ENCODE measurements at regions not wholly inside any gene's neighbourhood (a gene's known extent, or its start where the extent isn't known, plus 50 kb on each side); places are given as distances from the start of the nearest gene placed in this dataset.

DNA sequence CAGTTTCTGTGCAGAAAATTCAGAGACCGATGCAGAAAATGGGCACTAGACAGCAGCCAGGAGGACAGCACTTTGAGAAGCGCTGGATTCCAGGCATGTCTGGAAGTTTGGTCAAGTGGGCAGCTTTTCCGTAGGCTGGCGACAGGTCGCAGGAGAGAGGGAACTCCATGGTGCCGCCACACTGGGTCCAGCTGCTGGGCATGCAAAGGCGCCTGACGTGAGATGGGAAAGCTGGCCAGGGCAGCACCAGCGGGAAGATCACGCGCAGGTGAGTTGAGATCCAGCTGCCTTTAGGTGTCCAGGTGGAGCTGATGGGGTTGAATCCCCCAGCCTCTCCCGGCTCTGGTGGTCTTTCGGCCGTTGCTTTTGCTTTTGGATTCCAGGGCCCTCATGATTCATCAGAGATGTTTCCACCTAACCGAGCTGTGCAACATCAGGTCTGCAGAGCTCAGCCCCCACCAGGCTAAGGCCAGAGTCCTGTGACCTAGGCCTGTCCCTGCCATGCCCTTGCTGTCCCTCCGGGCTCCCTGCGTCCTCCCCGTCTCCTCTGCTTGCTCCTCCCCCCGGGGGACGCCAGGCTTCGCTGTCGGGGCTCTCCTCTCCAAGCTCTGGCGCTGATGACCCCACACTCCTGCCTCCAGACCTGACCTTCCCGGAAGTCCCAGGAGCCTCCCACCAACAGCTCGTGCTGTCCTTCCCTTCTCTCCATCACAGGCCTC, 1001.7 kb downstream of the BRD1 start:
- Histone ChIP-seq H3K9me3 (replicated peaks; ENCODE audit: insufficient read depth, low read length) (no peaks in the 10 kb centered on the region), H3K79me2 (ENCODE audit: low read length) (no peaks in the 10 kb centered on the region), H3K4me3 (ENCODE audit: low read length) (no peak overlapping the region), H3K9me2 (replicated peaks; ENCODE audit: insufficient read depth, low read length) (no peaks in the 10 kb centered on the region), H3K27ac (ENCODE audit: low read length) (no peak overlapping the region), H2AFZ (ENCODE audit: low read length) (no peak overlapping the region), H3K36me3 (replicated peaks; ENCODE audit: insufficient read depth, low read length) (no peaks in the 10 kb centered on the region), H4K20me1 (ENCODE audit: insufficient read depth, low read length) (no peaks in the 10 kb centered on the region), H3K9ac (ENCODE audit: low read length) (no peak overlapping the region), H3K4me1 (ENCODE audit: low read length) (no peaks in the 10 kb centered on the region), H3F3A (ENCODE audit: insufficient read depth, low read length) (no peaks in the 10 kb centered on the region), H3K4me2 (ENCODE audit: low read depth, low read length) (no peak overlapping the region), H3K27me3 (replicated peaks; ENCODE audit: insufficient read depth, low read length) (no peaks in the 10 kb centered on the region)
- TF ChIP-seq EZH2phosphoT487 (IDR thresholded peaks at IDR 0.05; ENCODE audit: low read length) = no peak
- TF ChIP-seq, protein P1, sequence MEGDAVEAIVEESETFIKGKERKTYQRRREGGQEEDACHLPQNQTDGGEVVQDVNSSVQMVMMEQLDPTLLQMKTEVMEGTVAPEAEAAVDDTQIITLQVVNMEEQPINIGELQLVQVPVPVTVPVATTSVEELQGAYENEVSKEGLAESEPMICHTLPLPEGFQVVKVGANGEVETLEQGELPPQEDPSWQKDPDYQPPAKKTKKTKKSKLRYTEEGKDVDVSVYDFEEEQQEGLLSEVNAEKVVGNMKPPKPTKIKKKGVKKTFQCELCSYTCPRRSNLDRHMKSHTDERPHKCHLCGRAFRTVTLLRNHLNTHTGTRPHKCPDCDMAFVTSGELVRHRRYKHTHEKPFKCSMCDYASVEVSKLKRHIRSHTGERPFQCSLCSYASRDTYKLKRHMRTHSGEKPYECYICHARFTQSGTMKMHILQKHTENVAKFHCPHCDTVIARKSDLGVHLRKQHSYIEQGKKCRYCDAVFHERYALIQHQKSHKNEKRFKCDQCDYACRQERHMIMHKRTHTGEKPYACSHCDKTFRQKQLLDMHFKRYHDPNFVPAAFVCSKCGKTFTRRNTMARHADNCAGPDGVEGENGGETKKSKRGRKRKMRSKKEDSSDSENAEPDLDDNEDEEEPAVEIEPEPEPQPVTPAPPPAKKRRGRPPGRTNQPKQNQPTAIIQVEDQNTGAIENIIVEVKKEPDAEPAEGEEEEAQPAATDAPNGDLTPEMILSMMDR (IDR thresholded peaks at IDR 0.05; ENCODE audit: low read length) = no peak
- no peak for TF ChIP-seq EZH2 (optimal IDR thresholded peaks at IDR 0.05; ENCODE audit: low read depth, low read length)
- DNase-seq = no peak

DNA sequence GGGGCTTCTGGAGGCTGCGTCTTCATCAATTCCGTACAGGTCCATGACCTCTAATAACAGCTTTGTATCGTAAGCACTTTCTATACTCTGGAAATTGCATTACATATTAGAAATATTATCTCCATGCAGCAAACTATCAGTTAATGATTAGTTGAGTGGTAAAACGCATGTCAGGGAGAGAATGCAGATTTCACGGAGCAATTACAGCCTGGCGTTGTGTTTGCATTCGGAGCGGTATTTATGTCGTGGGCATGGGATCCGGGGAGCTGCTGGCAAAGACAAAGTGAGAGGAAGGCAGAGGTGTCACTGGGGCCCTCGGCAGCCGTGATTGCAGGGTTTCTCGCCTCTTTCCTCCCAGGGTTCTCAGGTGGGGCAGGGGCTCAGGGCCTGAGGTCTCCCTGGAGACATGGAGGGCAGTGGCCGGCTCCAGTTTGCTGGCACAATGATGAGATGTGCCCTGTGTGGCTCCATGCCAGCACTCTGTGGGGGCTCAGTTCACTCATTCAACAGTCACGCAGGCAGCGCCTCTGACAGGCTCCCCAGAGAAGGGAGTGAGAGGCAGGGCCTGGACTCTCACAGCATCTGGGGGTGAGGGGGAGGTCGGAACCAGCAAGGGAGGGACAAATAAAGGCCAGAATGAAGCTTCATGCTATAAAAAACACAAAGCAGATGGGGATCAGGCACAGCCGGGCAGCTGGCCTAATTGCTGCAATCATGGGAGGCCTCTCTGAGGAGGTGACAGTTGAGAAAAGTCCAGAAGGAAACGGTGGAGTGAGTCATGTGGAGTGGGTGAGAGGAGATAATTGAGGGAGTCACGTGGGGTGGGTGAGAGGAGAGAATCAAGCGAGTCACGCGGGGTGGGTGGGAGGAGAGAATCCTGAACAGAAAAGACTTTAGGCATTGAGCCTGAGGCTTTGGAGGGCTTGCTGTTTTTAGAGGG, 1002.7 kb downstream of the BRD1 start:
- Histone ChIP-seq H3K9me2 (replicated peaks; ENCODE audit: insufficient read depth, low read length) (no peaks in the 10 kb centered on the region), H3K36me3 (replicated peaks; ENCODE audit: insufficient read depth, low read length) (no peaks in the 10 kb centered on the region), H3K79me2 (ENCODE audit: low read length) (no peaks in the 10 kb centered on the region), H3F3A (ENCODE audit: insufficient read depth, low read length) (no peaks in the 10 kb centered on the region), H3K9ac (ENCODE audit: low read length) (no peak overlapping the region), H3K27ac (ENCODE audit: low read length) (no peak overlapping the region), H3K4me3 (ENCODE audit: low read length) (no peak overlapping the region), H3K27me3 (replicated peaks; ENCODE audit: insufficient read depth, low read length) (no peaks in the 10 kb centered on the region), H3K4me1 (ENCODE audit: low read length) (no peaks in the 10 kb centered on the region), H3K4me2 (ENCODE audit: low read depth, low read length) (no peak overlapping the region), H3K9me3 (replicated peaks; ENCODE audit: insufficient read depth, low read length) (no peaks in the 10 kb centered on the region), H2AFZ (ENCODE audit: low read length) (no peak overlapping the region), H4K20me1 (ENCODE audit: insufficient read depth, low read length) (no peaks in the 10 kb centered on the region)
- no peak for TF ChIP-seq EZH2phosphoT487 (IDR thresholded peaks at IDR 0.05; ENCODE audit: low read length)
- no peak for TF ChIP-seq EZH2 (optimal IDR thresholded peaks at IDR 0.05; ENCODE audit: low read depth, low read length)
- no peak for DNase-seq

GRCh38 chr22:48823941-48824340, 1003.7 kb downstream of the BRD1 start:
- TF ChIP-seq, protein P1 (IDR thresholded peaks at IDR 0.05; ENCODE audit: low read length) = no peak
- no peak for TF ChIP-seq EZH2 (optimal IDR thresholded peaks at IDR 0.05; ENCODE audit: low read depth, low read length)
- no peak for TF ChIP-seq EZH2phosphoT487 (IDR thresholded peaks at IDR 0.05; ENCODE audit: low read length)
- Histone ChIP-seq H3K27me3 (replicated peaks; ENCODE audit: insufficient read depth, low read length) (no peaks in the 10 kb centered on the region), H3K9me3 (replicated peaks; ENCODE audit: insufficient read depth, low read length) (no peaks in the 10 kb centered on the region)

More at GRCh38 chr22:48823941-48824340, 1003.7 kb downstream of the BRD1 start:
- no peaks in the 10 kb centered on the region for H3K4me1 ChIP-seq (ENCODE audit: low read length)
- H3K79me2 ChIP-seq (ENCODE audit: low read length) = no peaks in the 10 kb centered on the region
- H3K9ac ChIP-seq (ENCODE audit: low read length) = no peak overlapping the region
- H4K20me1 ChIP-seq (ENCODE audit: insufficient read depth, low read length) = no peaks in the 10 kb centered on the region
- no peak overlapping the region for H3K4me2 ChIP-seq (ENCODE audit: low read depth, low read length)
- no peak overlapping the region for H3K4me3 ChIP-seq (ENCODE audit: low read length)
- no peak overlapping the region for H2AFZ ChIP-seq (ENCODE audit: low read length)
- DNase-seq = no peak
- H3K36me3 ChIP-seq (replicated peaks; ENCODE audit: insufficient read depth, low read length) = no peaks in the 10 kb centered on the region
- H3K9me2 ChIP-seq (replicated peaks; ENCODE audit: insufficient read depth, low read length) = no peaks in the 10 kb centered on the region
- H3F3A ChIP-seq (ENCODE audit: insufficient read depth, low read length) = no peaks in the 10 kb centered on the region
- H3K27ac ChIP-seq (ENCODE audit: low read length) = no peak overlapping the region

Measured in MM.1S (cell line).